Ascending aorta (tissue), 2 donors: ENCODE measurements at regions not wholly inside any gene's neighbourhood (a gene's known extent, or its start where the extent isn't known, plus 50 kb on each side); places are given as distances from the start of the nearest gene placed in this dataset.

ENCODE experiments used
- DNase-seq, 2 donors: peaks; one replicate each; pipeline ENCODE4 v3.0.0-alpha.2; 2019; ENCODE audit warnings: low spot score in 2 of 2
- H3K27ac ChIP-seq, 2 donors: fragments of 200-600 bp; sonication (generic); one replicate each; pipeline ENCODE4 v1.5.1; 2016 to 2017; ENCODE audit warnings: mild to moderate bottlenecking in 1 of 2
- H3K27me3 ChIP-seq: fragments of 200-600 bp; sonication (generic); one replicate; pipeline ENCODE4 v1.5.1; 2017
- H3K36me3 ChIP-seq, 2 donors: fragments of 200-600 bp; sonication (generic); one replicate each; pipeline ENCODE4 v1.5.1; 2016
- H3K4me1 ChIP-seq, 2 donors: fragments of 200-600 bp; sonication (generic); one replicate each; pipeline ENCODE4 v1.5.1; 2016 to 2017; ENCODE audit warnings: mild to moderate bottlenecking in 1 of 2
- H3K4me3 ChIP-seq, 2 donors: fragments of 200-600 bp; sonication (generic); one replicate each; pipeline ENCODE4 v1.5.1; 2016 to 2017; ENCODE audit warnings: mild to moderate bottlenecking in 1 of 2
- H3K9me3 ChIP-seq, 2 donors: fragments of 200-600 bp; sonication (generic); one replicate each; pipeline ENCODE4 v1.5.1; 2016
- CTCF ChIP-seq, 3 experiments: fragments of 200-600 bp in 2 of 3; fragments of 450-650 bp in 1 of 3; sonication (generic) in 2 of 3; IDR thresholded peaks; one replicate each; pipeline ENCODE4 v1.5.1; 2016 to 2019; ENCODE audit warnings: antibody characterized with exemption in 3 of 3, mild to moderate bottlenecking in 1 of 3, moderate library complexity in 1 of 3
- intact Hi-C: fragments of 100-400 bp; cut with DNase I; formaldehyde crosslinking; loops from one replicate; pipeline ENCODE4 v1.15.1; 2023

- Histone ChIP-seq H3K4me3 (no peak overlapping the region), H3K4me1 (no peaks in the 10 kb centered on the region), H3K27ac (no peak overlapping the region), H3K36me3 (no peaks in the 10 kb centered on the region), H3K27me3 (no peaks in the 10 kb centered on the region), H3K9me3 (no peaks in the 10 kb centered on the region)
- intact Hi-C loops = loop anchor here (5.0 to 10.0 kb wide), 2 partner anchors 156 to 379 kb away; no protein-coding TSS in a partner anchor
- peak in 2 of 3 experiments; percentile 35 to 63 for TF ChIP-seq CTCF (IDR thresholded peaks at IDR 0.05)
- DNase-seq = no peak
Observed at GRCh38 chr2:196453613-196454047, 185.9 kb upstream of the CCDC150 start.

GRCh38 chr2:196454492-196454891 is 185.0 kb upstream of the CCDC150 start:
- H3K4me3 ChIP-seq = no peak overlapping the region
- no peak for DNase-seq
- H3K9me3 ChIP-seq = no peaks in the 10 kb centered on the region
- no peaks in the 10 kb centered on the region for H3K4me1 ChIP-seq
- no peak overlapping the region for H3K27ac ChIP-seq
- no peaks in the 10 kb centered on the region for H3K36me3 ChIP-seq
- intact Hi-C loops = loop anchor here (5.0 to 10.0 kb wide), 2 partner anchors 157 to 380 kb away; no protein-coding TSS in a partner anchor
- H3K27me3 ChIP-seq = no peaks in the 10 kb centered on the region
- TF ChIP-seq CTCF (IDR thresholded peaks at IDR 0.05) = no peak

GRCh38 chr2:196459539-196459938 is 180.0 kb upstream of the CCDC150 start:
- TF ChIP-seq CTCF (IDR thresholded peaks at IDR 0.05) = no peak
- Histone ChIP-seq H3K4me1 (no peaks in the 10 kb centered on the region), H3K27ac (no peak overlapping the region), H3K4me3 (no peak overlapping the region), H3K36me3 (no peaks in the 10 kb centered on the region), H3K27me3 (no peaks in the 10 kb centered on the region), H3K9me3 (no peaks in the 10 kb centered on the region)
- intact Hi-C loops = loop anchor here (10.0 kb wide), 1 partner anchor 385 kb away; no protein-coding TSS in a partner anchor
- DNase-seq = no peak

GRCh38 chr2:196463706-196464105 is 175.8 kb upstream of the CCDC150 start:
- TF ChIP-seq CTCF (IDR thresholded peaks at IDR 0.05) = no peak
- H3K9me3 ChIP-seq = no peaks in the 10 kb centered on the region
- no peak overlapping the region for H3K27ac ChIP-seq

GRCh38 chr2:196464311-196464710 is 175.2 kb upstream of the CCDC150 start:
- DNase-seq = no peak
- no peaks in the 10 kb centered on the region for H3K36me3 ChIP-seq
- H3K4me3 ChIP-seq = no peak overlapping the region
- H3K4me1 ChIP-seq = no peaks in the 10 kb centered on the region
- no peaks in the 10 kb centered on the region for H3K9me3 ChIP-seq
- intact Hi-C loops = no loop called here
- no peak for TF ChIP-seq CTCF (IDR thresholded peaks at IDR 0.05)
- H3K27me3 ChIP-seq = no peaks in the 10 kb centered on the region
- H3K27ac ChIP-seq = no peak overlapping the region

More at GRCh38 chr2:196463706-196464105, 175.8 kb upstream of the CCDC150 start:
- Histone ChIP-seq H3K27me3 (no peaks in the 10 kb centered on the region), H3K4me3 (no peak overlapping the region), H3K4me1 (no peaks in the 10 kb centered on the region), H3K36me3 (no peaks in the 10 kb centered on the region)
- no peak for DNase-seq
- intact Hi-C loops = no loop called here

GRCh38 chr2:196466581-196466980 is 172.9 kb upstream of the CCDC150 start:
- H3K27me3 ChIP-seq = no peaks in the 10 kb centered on the region
- no peak overlapping the region for H3K27ac ChIP-seq
- no peaks in the 10 kb centered on the region for H3K36me3 ChIP-seq
- H3K4me1 ChIP-seq = no peaks in the 10 kb centered on the region
- H3K9me3 ChIP-seq = no peaks in the 10 kb centered on the region
- intact Hi-C loops = no loop called here
- TF ChIP-seq CTCF (IDR thresholded peaks at IDR 0.05) = no peak
- H3K4me3 ChIP-seq = no peak overlapping the region
- DNase-seq = no peak
